Heart left ventricle (tissue), 16 donors: ENCODE measurements at regions not wholly inside any gene's neighbourhood (a gene's known extent, or its start where the extent isn't known, plus 50 kb on each side); places are given as distances from the start of the nearest gene placed in this dataset.

Experiments used
- ATAC-seq, 4 donors: fragments of 200-7000 bp; cut with Tn5 transposase; one replicate each; pipeline ENCODE4 v1.9.1; 2020 to 2022; ENCODE audit warnings: moderate library complexity in 4 of 4, mild to moderate bottlenecking in 3 of 4, moderate number of reproducible peaks in 1 of 4
- DNase-seq, 5 donors: peaks; one replicate each; pipeline ENCODE4 v3.0.0-alpha.2; 2020
- H3K27ac ChIP-seq, 12 donors: fragments of 200-600 bp; sonication (generic) in 4 of 12; one replicate each; pipeline versions ENCODE4 v1.5.0 to v1.8.0; 2016 to 2022; ENCODE audit warnings: mild to moderate bottlenecking in 2 of 12
- H3K27me3 ChIP-seq, 9 donors: fragments of 200-600 bp; sonication (generic) in 2 of 9; one replicate each; pipeline versions ENCODE4 v1.5.1 to v1.8.0; 2016 to 2022; ENCODE audit warnings: mild to moderate bottlenecking in 3 of 9
- H3K36me3 ChIP-seq, 9 donors: fragments of 200-600 bp; sonication (generic) in 2 of 9; one replicate each; pipeline versions ENCODE4 v1.5.0 to v1.8.0; 2018 to 2022; ENCODE audit warnings: mild to moderate bottlenecking in 2 of 9
- H3K4me1 ChIP-seq, 12 donors: fragments of 200-600 bp; sonication (generic) in 4 of 12; one replicate each; pipeline versions ENCODE4 v1.5.0 to v1.8.0; 2016 to 2022; ENCODE audit warnings: mild to moderate bottlenecking in 3 of 12
- H3K4me3 ChIP-seq, 12 donors: fragments of 200-600 bp; sonication (generic) in 4 of 12; one replicate each; pipeline versions ENCODE4 v1.5.0 to v1.8.0; 2017 to 2022; ENCODE audit warnings: mild to moderate bottlenecking in 9 of 12, moderate library complexity in 4 of 12
- H3K9me3 ChIP-seq, 12 donors: fragments of 200-600 bp; sonication (generic) in 4 of 12; one replicate each; pipeline versions ENCODE4 v1.5.0 to v1.8.0; 2016 to 2022; ENCODE audit warnings: mild to moderate bottlenecking in 1 of 12
- POLR2A ChIP-seq, 2 donors: fragments of 450-650 bp; IDR thresholded peaks; one replicate each; pipeline ENCODE4 v1.6.1; 2017; ENCODE audit warnings: antibody characterized with exemption in 2 of 2, mild to moderate bottlenecking in 2 of 2, moderate library complexity in 2 of 2
- WGBS, 4 donors: extraction: QIAGEN DNeasy Blood & Tissue Kit in 2 of 4; methylation state at CpG; one replicate each; pipeline versions ENCODE4 v1.1.5 to v1.1.7; 2013 to 2018; 5-methylcytosine and 5-hydroxymethylcytosine counted together
- intact Hi-C, 10 donors: fragments of 100-400 bp; cut with DNase I; formaldehyde crosslinking; loops; one replicate each; pipeline versions ENCODE4 v1.11.1 to v1.14.2; 2022
- TF ChIP-seq, protein P1 (sequence below), 12 donors: fragments of 200-600 bp; sonication (generic) in 4 of 12; IDR thresholded peaks; one replicate each; pipeline versions ENCODE4 v1.5.0 to v1.8.0; 2018 to 2022; ENCODE audit warnings: antibody characterized with exemption in 12 of 12, mild to moderate bottlenecking in 5 of 12
- donor health status: ischemic (EF 13 %, LVEDD 7.1; RV severe dilation, severe dysfunction).
- donor health status: healthy with polysubstance abuse.
- donor health status: DM: no; HTN: yes; CAD: no.
- donor health status: DM: no; HTN: no; CAD: no.
- donor health status: ischemic (EF 25% LVEDD 6.9; RV normal size, moderate dysfunction).
- donor health status: ischemic (EF 25% LVEDD 5.7; RV mildly dilated, moderate dysfunction).
- donor health status: healthy.
- donor health status: DM: yes; HTN: yes; CAD: no.
- donor health status: ischemic (EF 35%, LVEDD 5.7; RV mildly dilated, moderate dysfunction).
- donor health status: nonischemic (EF 11% LVEDD 7.7; RV severe dilation, severe dysfunction).
- donor health status: DM: yes; HTN: yes; CAD: no.
- donor health status: PGD.
- donor health status: ischemic (EF 29% LVEDD 5.4; RV normal size, mild dysfunction).
- donor health status: nonischemic (EF 23%, LVEDD 6.1; RV moderate dilation, normal function).

DNA sequence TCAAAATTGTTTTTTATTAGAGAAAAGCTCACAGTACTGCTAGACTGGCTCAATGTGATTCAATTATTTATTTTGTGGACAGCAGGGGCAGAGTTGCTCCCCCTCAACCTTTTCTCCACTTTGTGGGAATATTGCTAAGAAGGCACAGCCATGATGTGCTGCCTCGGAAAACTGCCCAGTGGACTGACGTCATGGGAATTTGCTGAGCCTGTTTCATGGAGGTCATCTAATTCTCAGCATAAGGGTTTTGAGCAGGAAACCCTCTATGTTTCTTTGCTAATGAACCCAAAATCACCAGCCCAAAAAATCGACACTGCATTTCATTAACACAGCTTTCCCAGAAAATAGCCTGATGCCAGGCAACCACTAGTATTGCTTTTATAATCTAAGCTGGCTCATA, 228.8 kb upstream of the FAM3C start:
- Histone ChIP-seq H3K27ac (peak overlapping the region in 3 of 12 donors; percentile 19 to 56 (median 28)), H3K27me3 (no peaks in the 10 kb centered on the region), H3K9me3 (no peaks in the 10 kb centered on the region), H3K4me3 (no peak overlapping the region), H3K36me3 (no peaks in the 10 kb centered on the region), H3K4me1 (peaks cover 0 to 11% (median 0%) of the 10 kb centered on the region in 12 donors)
- peak in 2 of 4 donors; percentile 36 to 63 for ATAC-seq
- DNase-seq, result peak; percentile 46 to 59 (median 52)
- TF ChIP-seq, protein P1, sequence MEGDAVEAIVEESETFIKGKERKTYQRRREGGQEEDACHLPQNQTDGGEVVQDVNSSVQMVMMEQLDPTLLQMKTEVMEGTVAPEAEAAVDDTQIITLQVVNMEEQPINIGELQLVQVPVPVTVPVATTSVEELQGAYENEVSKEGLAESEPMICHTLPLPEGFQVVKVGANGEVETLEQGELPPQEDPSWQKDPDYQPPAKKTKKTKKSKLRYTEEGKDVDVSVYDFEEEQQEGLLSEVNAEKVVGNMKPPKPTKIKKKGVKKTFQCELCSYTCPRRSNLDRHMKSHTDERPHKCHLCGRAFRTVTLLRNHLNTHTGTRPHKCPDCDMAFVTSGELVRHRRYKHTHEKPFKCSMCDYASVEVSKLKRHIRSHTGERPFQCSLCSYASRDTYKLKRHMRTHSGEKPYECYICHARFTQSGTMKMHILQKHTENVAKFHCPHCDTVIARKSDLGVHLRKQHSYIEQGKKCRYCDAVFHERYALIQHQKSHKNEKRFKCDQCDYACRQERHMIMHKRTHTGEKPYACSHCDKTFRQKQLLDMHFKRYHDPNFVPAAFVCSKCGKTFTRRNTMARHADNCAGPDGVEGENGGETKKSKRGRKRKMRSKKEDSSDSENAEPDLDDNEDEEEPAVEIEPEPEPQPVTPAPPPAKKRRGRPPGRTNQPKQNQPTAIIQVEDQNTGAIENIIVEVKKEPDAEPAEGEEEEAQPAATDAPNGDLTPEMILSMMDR (IDR thresholded peaks at IDR 0.05), result peak in 3 of 12 donors; percentile 10 to 14 (median 13)
- no peak for TF ChIP-seq POLR2A (IDR thresholded peaks at IDR 0.05)
- WGBS, 4 donors, result 50 to 65% (median 57%) methylated on average over 3 of the region's 3 CpGs
- intact Hi-C loops, result no loop called here

DNA sequence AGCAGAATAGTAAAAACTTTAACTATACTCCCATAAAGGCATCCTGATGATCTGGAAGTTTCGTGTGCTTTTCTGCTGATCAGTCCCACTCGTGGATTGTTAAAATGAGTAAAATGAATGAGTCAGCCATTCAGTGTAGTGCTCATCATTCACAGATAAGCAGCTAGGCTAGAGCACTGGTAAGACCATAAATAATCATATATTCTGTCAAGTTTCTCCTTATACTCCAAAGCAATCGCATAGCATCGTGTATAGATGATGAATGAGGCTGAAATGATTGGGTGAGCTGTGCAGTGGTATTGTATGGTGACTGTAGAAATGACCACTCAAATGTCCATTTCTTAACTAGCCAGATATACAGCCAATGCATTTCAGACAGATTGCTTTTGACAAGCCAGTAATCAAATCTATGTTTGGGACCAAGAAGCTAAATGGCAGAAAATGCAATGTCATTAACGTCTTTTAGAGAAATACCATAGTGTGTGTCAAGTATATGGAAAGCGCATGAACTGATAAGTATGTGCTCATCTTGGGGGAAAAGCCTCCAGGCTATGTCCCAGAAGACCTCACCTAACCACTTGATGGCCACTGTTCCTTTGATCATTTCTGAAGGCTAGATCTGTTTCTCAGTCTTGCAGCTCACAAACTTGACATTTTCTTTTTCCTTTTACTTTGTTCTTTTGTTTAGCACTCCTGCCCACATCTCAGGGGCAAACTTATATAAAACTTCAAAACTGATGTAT, 227.2 kb upstream of the FAM3C start:
- H3K36me3 ChIP-seq, result no peaks in the 10 kb centered on the region
- no peak overlapping the region for H3K4me3 ChIP-seq
- no peak overlapping the region for H3K27ac ChIP-seq
- ATAC-seq (no peak), DNase-seq (no peak)
- H3K4me1 ChIP-seq, result peaks cover 0 to 11% (median 0%) of the 10 kb centered on the region in 12 donors
- TF ChIP-seq, protein P1 (IDR thresholded peaks at IDR 0.05), result no peak
- TF ChIP-seq POLR2A (IDR thresholded peaks at IDR 0.05), result no peak
- H3K27me3 ChIP-seq, result no peaks in the 10 kb centered on the region
- no peaks in the 10 kb centered on the region for H3K9me3 ChIP-seq
- WGBS, 4 donors, result 71 to 94% (median 87%) methylated on average over 6 of the region's 6 CpGs
- intact Hi-C loops, result no loop called here

DNA sequence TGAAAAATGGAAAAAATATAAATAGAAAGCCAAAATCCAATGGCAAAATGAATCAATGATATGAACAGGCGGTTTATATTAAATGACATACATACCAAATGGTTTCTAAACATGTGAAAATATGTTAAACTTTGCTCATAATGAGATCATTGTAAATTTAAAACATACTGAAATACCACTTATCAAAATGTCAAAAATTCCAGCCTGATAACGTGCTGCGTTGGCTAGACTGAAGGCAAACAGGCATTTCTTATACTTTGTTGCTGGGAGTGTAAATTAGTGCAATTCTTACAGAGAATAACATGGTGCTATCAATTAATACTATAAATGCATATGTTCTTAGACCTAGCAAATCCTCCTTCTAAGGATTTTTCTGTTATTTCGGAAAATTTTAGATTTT, 225.8 kb upstream of the FAM3C start:
- intact Hi-C loops, result no loop called here
- H3K27me3 ChIP-seq, result no peaks in the 10 kb centered on the region

DNA sequence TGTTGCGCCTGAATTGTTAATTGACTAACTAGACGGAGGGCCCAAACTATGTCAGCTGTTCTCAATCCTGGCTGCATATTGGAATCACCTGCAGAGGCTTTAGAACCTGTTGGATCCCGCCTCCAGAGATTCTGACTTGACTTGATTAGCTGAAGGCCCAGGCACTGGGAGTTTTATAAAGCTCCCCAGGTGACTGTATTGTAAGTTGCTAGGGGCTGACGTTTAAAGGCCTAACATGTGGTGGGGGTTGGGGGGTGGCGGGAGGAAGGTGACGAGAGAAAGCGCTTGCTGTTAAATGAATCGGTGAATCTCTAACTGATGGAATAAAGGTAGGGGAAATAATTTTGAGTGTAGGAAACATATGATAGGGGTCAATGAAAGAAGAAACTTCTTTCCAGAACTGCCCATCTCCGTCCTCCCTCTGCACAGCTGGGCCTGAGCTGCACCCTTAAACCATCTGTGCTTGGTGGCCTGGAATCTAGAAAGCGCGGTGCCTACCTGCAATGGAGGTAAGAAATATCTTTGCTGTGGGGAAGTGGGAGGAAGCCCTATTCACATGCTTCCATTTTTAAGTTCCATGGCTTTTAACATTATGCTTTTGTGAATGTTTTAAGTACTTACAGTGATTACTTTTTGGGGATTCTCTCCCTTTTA, 225.0 kb upstream of the FAM3C start:
- no peaks in the 10 kb centered on the region for H3K36me3 ChIP-seq
- 90 to 94% (median 93%) methylated on average over 11 of the region's 11 CpGs for WGBS, 4 donors

More for the DNA sequence above, 225.8 kb upstream of the FAM3C start:
- ATAC-seq, result no peak
- DNase-seq, result no peak
- WGBS, 4 donors, result 67 to 79% (median 70%) methylated on average over 4 of the region's 4 CpGs
- Histone ChIP-seq H3K27ac (no peak overlapping the region), H3K9me3 (no peaks in the 10 kb centered on the region), H3K4me1 (peaks cover 0 to 11% (median 0%) of the 10 kb centered on the region in 12 donors), H3K36me3 (no peaks in the 10 kb centered on the region), H3K4me3 (no peak overlapping the region)
- TF ChIP-seq, protein P1 (IDR thresholded peaks at IDR 0.05), result no peak
- no peak for TF ChIP-seq POLR2A (IDR thresholded peaks at IDR 0.05)

More for the DNA sequence above, 225.0 kb upstream of the FAM3C start:
- Histone ChIP-seq H3K4me1 (peaks cover 0 to 11% (median 0%) of the 10 kb centered on the region in 12 donors), H3K27ac (no peak overlapping the region), H3K9me3 (no peaks in the 10 kb centered on the region), H3K27me3 (no peaks in the 10 kb centered on the region), H3K4me3 (no peak overlapping the region)
- intact Hi-C loops, result no loop called here
- DNase-seq, result no peak
- ATAC-seq, result no peak
- TF ChIP-seq POLR2A (IDR thresholded peaks at IDR 0.05), result no peak
- TF ChIP-seq, protein P1 (IDR thresholded peaks at IDR 0.05), result no peak
